Hematopoietic multipotent progenitor cell (in vitro differentiated cells): ENCODE measurements at regions not wholly inside any gene's neighbourhood (a gene's known extent, or its start where the extent isn't known, plus 50 kb on each side); places are given as distances from the start of the nearest gene placed in this dataset.

Source experiments
- DNase-seq, 3 donors: peaks; one replicate each; pipeline ENCODE4 v3.0.0-alpha.2; 2011 to 2015; ENCODE audit warnings: low read depth in 2 of 3, low spot score in 2 of 3

GRCh38 chr2:145682546-145683157, 1162.7 kb upstream of the ZEB2 start:
- no peak for DNase-seq

- DNase-seq, result no peak
Observed at GRCh38 chr2:145680276-145680675, 1160.4 kb upstream of the ZEB2 start.

- DNase-seq, result no peak
Observed at GRCh38 chr2:145677371-145677770, 1157.5 kb upstream of the ZEB2 start.

GRCh38 chr2:145674705-145675104, 1154.8 kb upstream of the ZEB2 start:
- DNase-seq, result no peak

- DNase-seq, result no peak
Observed at GRCh38 chr2:145669301-145669700, 1149.4 kb upstream of the ZEB2 start.

- no peak for DNase-seq
Observed at GRCh38 chr2:145666552-145666951, 1146.6 kb upstream of the ZEB2 start.

- DNase-seq, result no peak
Observed at GRCh38 chr2:145657265-145657664, 1137.3 kb upstream of the ZEB2 start.

- DNase-seq, result no peak
Observed at GRCh38 chr2:145655165-145655765, 1135.3 kb upstream of the ZEB2 start.

GRCh38 chr2:145654746-145655145, 1134.8 kb upstream of the ZEB2 start:
- DNase-seq, result no peak

GRCh38 chr2:145654156-145654555, 1134.2 kb upstream of the ZEB2 start:
- no peak for DNase-seq

- no peak for DNase-seq
Observed at GRCh38 chr2:145653553-145653952, 1133.6 kb upstream of the ZEB2 start.

GRCh38 chr2:145652571-145653545, 1132.9 kb upstream of the ZEB2 start:
- DNase-seq, result no peak

GRCh38 chr2:145652036-145652435, 1132.1 kb upstream of the ZEB2 start:
- DNase-seq, result no peak

- DNase-seq, result no peak
Observed at GRCh38 chr2:145650226-145650625, 1130.3 kb upstream of the ZEB2 start.

- no peak for DNase-seq
Observed at GRCh38 chr2:145649061-145649460, 1129.1 kb upstream of the ZEB2 start.

GRCh38 chr2:145644820-145645302, 1124.9 kb upstream of the ZEB2 start:
- no peak for DNase-seq

- no peak for DNase-seq
Observed at GRCh38 chr2:145638675-145639074, 1118.8 kb upstream of the ZEB2 start.

- DNase-seq, result no peak
Observed at GRCh38 chr2:145635706-145636427, 1115.9 kb upstream of the ZEB2 start.

- DNase-seq, result no peak
Observed at GRCh38 chr2:145631561-145631960, 1111.6 kb upstream of the ZEB2 start.

- no peak for DNase-seq
Observed at GRCh38 chr2:145626301-145626700, 1106.4 kb upstream of the ZEB2 start.

GRCh38 chr2:145625111-145625510, 1105.2 kb upstream of the ZEB2 start:
- DNase-seq, result no peak
